HEK293T (cell line): ENCODE measurements at regions not wholly inside any gene's neighbourhood (a gene's known extent, or its start where the extent isn't known, plus 50 kb on each side); places are given as distances from the start of the nearest gene placed in this dataset.

Experiments used
- BHLHE40 ChIP-seq: fragments of 450-650 bp; IDR thresholded peaks from 2 replicates; pipeline ENCODE4 v1.6.1; 2016; ENCODE audit warnings: mild to moderate bottlenecking, moderate library complexity, borderline replicate concordance
- FOXA1 ChIP-seq: fragments of 450-650 bp; IDR thresholded peaks from 2 replicates; pipeline ENCODE4 v1.6.1; 2016; ENCODE audit warnings: mild to moderate bottlenecking
- SP1 ChIP-seq: fragments of 450-650 bp; IDR thresholded peaks from 2 replicates; pipeline ENCODE4 v1.6.1; 2017
- SUZ12 ChIP-seq: fragments of 450-650 bp; IDR thresholded peaks from 2 replicates; pipeline ENCODE4 v1.6.1; 2016; ENCODE audit warnings: mild to moderate bottlenecking

GRCh38 chr15:94855018-94855408, 623.7 kb downstream of the MCTP2 start:
- TF ChIP-seq SUZ12 = no peak
- TF ChIP-seq SP1 = no peak
- TF ChIP-seq FOXA1 = no peak
- no peak for TF ChIP-seq BHLHE40
